ENCODE measurements at regions not wholly inside any gene's neighbourhood (a gene's known extent, or its start where the extent isn't known, plus 50 kb on each side); places are given as distances from the start of the nearest gene placed in this dataset.

DNA sequence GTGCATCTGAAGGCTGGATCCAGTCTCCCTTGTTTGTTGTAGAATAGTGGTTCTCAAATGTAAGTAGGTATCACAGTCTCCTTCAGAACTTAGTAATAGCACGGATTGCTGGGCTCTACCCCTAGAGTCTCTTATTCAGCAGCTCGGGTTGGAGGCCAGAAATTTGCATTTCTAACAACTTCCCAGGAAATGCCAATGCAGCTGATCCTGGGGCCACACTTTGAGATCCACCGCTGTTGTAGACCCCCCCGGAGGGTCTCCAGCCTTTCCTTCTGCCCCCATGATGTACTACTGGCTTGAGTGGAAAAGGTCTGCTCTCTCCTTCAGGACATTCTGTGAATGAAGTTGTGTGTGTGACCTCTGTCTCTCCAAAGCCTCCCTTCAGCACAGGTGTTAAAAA, 153.8 kb upstream of the CTNNB1 start (continued):
- TF ChIP-seq, protein P1, sequence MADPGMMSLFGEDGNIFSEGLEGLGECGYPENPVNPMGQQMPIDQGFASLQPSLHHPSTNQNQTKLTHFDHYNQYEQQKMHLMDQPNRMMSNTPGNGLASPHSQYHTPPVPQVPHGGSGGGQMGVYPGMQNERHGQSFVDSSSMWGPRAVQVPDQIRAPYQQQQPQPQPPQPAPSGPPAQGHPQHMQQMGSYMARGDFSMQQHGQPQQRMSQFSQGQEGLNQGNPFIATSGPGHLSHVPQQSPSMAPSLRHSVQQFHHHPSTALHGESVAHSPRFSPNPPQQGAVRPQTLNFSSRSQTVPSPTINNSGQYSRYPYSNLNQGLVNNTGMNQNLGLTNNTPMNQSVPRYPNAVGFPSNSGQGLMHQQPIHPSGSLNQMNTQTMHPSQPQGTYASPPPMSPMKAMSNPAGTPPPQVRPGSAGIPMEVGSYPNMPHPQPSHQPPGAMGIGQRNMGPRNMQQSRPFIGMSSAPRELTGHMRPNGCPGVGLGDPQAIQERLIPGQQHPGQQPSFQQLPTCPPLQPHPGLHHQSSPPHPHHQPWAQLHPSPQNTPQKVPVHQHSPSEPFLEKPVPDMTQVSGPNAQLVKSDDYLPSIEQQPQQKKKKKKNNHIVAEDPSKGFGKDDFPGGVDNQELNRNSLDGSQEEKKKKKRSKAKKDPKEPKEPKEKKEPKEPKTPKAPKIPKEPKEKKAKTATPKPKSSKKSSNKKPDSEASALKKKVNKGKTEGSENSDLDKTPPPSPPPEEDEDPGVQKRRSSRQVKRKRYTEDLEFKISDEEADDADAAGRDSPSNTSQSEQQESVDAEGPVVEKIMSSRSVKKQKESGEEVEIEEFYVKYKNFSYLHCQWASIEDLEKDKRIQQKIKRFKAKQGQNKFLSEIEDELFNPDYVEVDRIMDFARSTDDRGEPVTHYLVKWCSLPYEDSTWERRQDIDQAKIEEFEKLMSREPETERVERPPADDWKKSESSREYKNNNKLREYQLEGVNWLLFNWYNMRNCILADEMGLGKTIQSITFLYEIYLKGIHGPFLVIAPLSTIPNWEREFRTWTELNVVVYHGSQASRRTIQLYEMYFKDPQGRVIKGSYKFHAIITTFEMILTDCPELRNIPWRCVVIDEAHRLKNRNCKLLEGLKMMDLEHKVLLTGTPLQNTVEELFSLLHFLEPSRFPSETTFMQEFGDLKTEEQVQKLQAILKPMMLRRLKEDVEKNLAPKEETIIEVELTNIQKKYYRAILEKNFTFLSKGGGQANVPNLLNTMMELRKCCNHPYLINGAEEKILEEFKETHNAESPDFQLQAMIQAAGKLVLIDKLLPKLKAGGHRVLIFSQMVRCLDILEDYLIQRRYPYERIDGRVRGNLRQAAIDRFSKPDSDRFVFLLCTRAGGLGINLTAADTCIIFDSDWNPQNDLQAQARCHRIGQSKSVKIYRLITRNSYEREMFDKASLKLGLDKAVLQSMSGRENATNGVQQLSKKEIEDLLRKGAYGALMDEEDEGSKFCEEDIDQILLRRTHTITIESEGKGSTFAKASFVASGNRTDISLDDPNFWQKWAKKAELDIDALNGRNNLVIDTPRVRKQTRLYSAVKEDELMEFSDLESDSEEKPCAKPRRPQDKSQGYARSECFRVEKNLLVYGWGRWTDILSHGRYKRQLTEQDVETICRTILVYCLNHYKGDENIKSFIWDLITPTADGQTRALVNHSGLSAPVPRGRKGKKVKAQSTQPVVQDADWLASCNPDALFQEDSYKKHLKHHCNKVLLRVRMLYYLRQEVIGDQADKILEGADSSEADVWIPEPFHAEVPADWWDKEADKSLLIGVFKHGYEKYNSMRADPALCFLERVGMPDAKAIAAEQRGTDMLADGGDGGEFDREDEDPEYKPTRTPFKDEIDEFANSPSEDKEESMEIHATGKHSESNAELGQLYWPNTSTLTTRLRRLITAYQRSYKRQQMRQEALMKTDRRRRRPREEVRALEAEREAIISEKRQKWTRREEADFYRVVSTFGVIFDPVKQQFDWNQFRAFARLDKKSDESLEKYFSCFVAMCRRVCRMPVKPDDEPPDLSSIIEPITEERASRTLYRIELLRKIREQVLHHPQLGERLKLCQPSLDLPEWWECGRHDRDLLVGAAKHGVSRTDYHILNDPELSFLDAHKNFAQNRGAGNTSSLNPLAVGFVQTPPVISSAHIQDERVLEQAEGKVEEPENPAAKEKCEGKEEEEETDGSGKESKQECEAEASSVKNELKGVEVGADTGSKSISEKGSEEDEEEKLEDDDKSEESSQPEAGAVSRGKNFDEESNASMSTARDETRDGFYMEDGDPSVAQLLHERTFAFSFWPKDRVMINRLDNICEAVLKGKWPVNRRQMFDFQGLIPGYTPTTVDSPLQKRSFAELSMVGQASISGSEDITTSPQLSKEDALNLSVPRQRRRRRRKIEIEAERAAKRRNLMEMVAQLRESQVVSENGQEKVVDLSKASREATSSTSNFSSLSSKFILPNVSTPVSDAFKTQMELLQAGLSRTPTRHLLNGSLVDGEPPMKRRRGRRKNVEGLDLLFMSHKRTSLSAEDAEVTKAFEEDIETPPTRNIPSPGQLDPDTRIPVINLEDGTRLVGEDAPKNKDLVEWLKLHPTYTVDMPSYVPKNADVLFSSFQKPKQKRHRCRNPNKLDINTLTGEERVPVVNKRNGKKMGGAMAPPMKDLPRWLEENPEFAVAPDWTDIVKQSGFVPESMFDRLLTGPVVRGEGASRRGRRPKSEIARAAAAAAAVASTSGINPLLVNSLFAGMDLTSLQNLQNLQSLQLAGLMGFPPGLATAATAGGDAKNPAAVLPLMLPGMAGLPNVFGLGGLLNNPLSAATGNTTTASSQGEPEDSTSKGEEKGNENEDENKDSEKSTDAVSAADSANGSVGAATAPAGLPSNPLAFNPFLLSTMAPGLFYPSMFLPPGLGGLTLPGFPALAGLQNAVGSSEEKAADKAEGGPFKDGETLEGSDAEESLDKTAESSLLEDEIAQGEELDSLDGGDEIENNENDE (IDR thresholded peaks at IDR 0.05; ENCODE audit: insufficient replicate concordance, low read length) = no peak
- TF ChIP-seq, protein P2, sequence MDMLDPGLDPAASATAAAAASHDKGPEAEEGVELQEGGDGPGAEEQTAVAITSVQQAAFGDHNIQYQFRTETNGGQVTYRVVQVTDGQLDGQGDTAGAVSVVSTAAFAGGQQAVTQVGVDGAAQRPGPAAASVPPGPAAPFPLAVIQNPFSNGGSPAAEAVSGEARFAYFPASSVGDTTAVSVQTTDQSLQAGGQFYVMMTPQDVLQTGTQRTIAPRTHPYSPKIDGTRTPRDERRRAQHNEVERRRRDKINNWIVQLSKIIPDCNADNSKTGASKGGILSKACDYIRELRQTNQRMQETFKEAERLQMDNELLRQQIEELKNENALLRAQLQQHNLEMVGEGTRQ (IDR thresholded peaks at IDR 0.05; ENCODE audit: low read length) = no peak
- TF ChIP-seq SP2 (IDR thresholded peaks at IDR 0.05; ENCODE audit: low read length) (no peak), BRCA1 (IDR thresholded peaks at IDR 0.05; ENCODE audit: low read depth, low read length) (no peak), CREB1 (IDR thresholded peaks at IDR 0.05) (no peak), JUND (IDR thresholded peaks at IDR 0.05; ENCODE audit: low read length) (no peak), GABPA (IDR thresholded peaks at IDR 0.05; ENCODE audit: borderline replicate concordance, insufficient read depth, low read length) (no peak), HDAC6 (IDR thresholded peaks at IDR 0.05; ENCODE audit: low read depth, low read length) (no peak), NRF1 (IDR thresholded peaks at IDR 0.05; ENCODE audit: low read depth, low read length) (no peak), EP300 (IDR thresholded peaks at IDR 0.05; ENCODE audit: borderline replicate concordance in 1 of 2, low read depth in 2 of 2, low read length in 2 of 2) (no peak), SIX5 (IDR thresholded peaks at IDR 0.05; ENCODE audit: low read depth, low read length) (no peak), POLR2A (IDR thresholded peaks at IDR 0.05; ENCODE audit: control extremely low read depth in 1 of 2, low read depth in 2 of 2, low read length in 2 of 2) (no peak)
